ENCODE measurements at regions not wholly inside any gene's neighbourhood (a gene's known extent, or its start where the extent isn't known, plus 50 kb on each side); places are given as distances from the start of the nearest gene placed in this dataset.

GRCh38 chr1:29836651-29837646 is 600.6 kb downstream of the PTPRU start:
- DNase-seq (ENCODE audit: low spot score): no peak

GRCh38 chr1:29835874-29836273 is 599.6 kb downstream of the PTPRU start:
- no peak for DNase-seq (ENCODE audit: low spot score)

GRCh38 chr1:29835406-29835805 is 599.1 kb downstream of the PTPRU start:
- DNase-seq (ENCODE audit: low spot score): no peak

GRCh38 chr1:29833581-29833980 is 597.3 kb downstream of the PTPRU start:
- DNase-seq (ENCODE audit: low spot score): no peak

- no peak for DNase-seq (ENCODE audit: low spot score)
These were observed 596.6 kb downstream of the PTPRU start for GRCh38 chr1:29832936-29833335.

- no peak for DNase-seq (ENCODE audit: low spot score)
These were observed 596.1 kb downstream of the PTPRU start for GRCh38 chr1:29832471-29832870.

- no peak for DNase-seq (ENCODE audit: low spot score)
These were observed 595.3 kb downstream of the PTPRU start for GRCh38 chr1:29831500-29832117.

GRCh38 chr1:29830916-29831315 is 594.6 kb downstream of the PTPRU start:
- DNase-seq (ENCODE audit: low spot score): no peak

GRCh38 chr1:29830383-29830782 is 594.1 kb downstream of the PTPRU start:
- no peak for DNase-seq (ENCODE audit: low spot score)

GRCh38 chr1:29829448-29830344 is 593.4 kb downstream of the PTPRU start:
- DNase-seq (ENCODE audit: low spot score): no peak

- no peak for DNase-seq (ENCODE audit: low spot score)
These were observed 592.5 kb downstream of the PTPRU start for GRCh38 chr1:29828526-29829447.

GRCh38 chr1:29827801-29828525 is 591.6 kb downstream of the PTPRU start:
- no peak for DNase-seq (ENCODE audit: low spot score)

- DNase-seq (ENCODE audit: low spot score): no peak
These were observed 591.0 kb downstream of the PTPRU start for GRCh38 chr1:29827237-29827750.

- DNase-seq (ENCODE audit: low spot score): no peak
These were observed 590.3 kb downstream of the PTPRU start for GRCh38 chr1:29826646-29827045.

- DNase-seq (ENCODE audit: low spot score): no peak
These were observed 589.7 kb downstream of the PTPRU start for GRCh38 chr1:29825941-29826415.

GRCh38 chr1:29825274-29825940 is 589.1 kb downstream of the PTPRU start:
- DNase-seq (ENCODE audit: low spot score): no peak

GRCh38 chr1:29824511-29825273 is 588.4 kb downstream of the PTPRU start:
- DNase-seq (ENCODE audit: low spot score): no peak

GRCh38 chr1:29824025-29824424 is 587.7 kb downstream of the PTPRU start:
- no peak for DNase-seq (ENCODE audit: low spot score)

GRCh38 chr1:29823561-29823960 is 587.2 kb downstream of the PTPRU start:
- DNase-seq (ENCODE audit: low spot score): no peak
